Stimulated activated CD8-positive, alpha-beta memory T cell treated with anti-CD3 and anti-CD28 coated beads, Interleukin-4, amount 100 ng/mL, for 24 hours (primary cell): ENCODE measurements at regions not wholly inside any gene's neighbourhood (a gene's known extent, or its start where the extent isn't known, plus 50 kb on each side); places are given as distances from the start of the nearest gene placed in this dataset.

Experiments
- DNase-seq: peaks from one replicate; pipeline ENCODE4 v3.0.0-alpha.2; 2020; ENCODE audit warnings: low read depth

DNA sequence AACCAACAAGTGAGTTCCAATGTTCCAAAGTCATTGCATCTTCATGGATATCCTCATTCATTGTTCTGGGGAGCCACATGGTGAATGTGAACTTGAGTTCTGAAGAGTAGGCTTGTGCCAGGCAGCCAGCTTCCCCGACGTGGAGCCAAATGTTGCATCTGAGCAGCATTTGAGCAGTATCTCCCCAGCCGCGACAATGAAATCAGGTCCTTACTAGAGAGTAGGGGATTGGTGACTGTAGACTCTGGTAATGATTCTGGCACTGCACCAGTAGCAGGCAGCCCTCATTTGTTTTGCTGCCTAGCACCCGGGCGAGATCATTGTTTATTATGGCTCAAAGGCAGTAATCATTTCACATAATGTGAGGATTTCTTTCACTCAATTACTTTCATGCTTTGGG, 451.4 kb upstream of the C9orf72 start:
- DNase-seq = no peak

- no peak for DNase-seq
Observed at GRCh38 chr9:28025186-28025585, 451.9 kb upstream of the C9orf72 start.

- DNase-seq = no peak
Observed at GRCh38 chr9:28031521-28032267, 458.4 kb upstream of the C9orf72 start.

DNA sequence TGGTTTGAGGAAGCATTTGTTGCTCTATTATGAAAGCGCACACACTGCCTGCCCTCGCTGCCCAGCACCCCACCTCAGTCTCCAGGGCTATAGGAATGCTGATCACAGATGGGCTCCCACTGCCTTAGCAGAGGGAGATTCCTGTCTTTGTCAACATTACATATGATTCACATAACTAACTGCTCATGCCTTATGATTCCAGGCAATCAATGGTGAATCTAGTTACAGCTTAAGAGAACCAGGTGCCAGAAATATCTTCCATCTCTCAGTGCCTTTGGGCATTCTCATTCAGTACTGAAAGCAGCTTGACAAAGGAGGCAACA, 458.9 kb upstream of the C9orf72 start:
- DNase-seq = no peak

GRCh38 chr9:28034242-28034641, 461.0 kb upstream of the C9orf72 start:
- no peak for DNase-seq

GRCh38 chr9:28037968-28038367, 464.7 kb upstream of the C9orf72 start:
- DNase-seq = no peak

DNA sequence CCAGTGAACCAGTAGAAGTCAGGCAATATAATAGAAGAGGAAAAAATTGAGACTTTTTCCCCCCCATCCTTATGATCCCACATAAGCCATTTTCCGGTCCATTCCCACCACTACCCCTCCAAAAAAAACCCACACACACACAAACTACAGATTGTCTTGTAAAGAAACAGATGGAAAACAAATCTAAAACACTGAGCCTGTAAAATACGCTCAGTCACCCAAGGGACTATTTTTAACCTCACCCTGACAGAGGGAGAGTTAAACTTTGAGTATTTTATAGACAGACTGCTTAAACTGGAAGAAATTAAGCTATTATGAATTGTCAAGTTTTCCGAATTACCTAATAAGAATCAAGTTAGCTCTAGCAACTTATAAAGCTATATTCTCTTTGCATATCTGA, 471.8 kb upstream of the C9orf72 start:
- no peak for DNase-seq

GRCh38 chr9:28050046-28050445, 476.8 kb upstream of the C9orf72 start:
- DNase-seq = no peak

- no peak for DNase-seq
Observed at GRCh38 chr9:28050941-28051340, 477.7 kb upstream of the C9orf72 start.

DNA sequence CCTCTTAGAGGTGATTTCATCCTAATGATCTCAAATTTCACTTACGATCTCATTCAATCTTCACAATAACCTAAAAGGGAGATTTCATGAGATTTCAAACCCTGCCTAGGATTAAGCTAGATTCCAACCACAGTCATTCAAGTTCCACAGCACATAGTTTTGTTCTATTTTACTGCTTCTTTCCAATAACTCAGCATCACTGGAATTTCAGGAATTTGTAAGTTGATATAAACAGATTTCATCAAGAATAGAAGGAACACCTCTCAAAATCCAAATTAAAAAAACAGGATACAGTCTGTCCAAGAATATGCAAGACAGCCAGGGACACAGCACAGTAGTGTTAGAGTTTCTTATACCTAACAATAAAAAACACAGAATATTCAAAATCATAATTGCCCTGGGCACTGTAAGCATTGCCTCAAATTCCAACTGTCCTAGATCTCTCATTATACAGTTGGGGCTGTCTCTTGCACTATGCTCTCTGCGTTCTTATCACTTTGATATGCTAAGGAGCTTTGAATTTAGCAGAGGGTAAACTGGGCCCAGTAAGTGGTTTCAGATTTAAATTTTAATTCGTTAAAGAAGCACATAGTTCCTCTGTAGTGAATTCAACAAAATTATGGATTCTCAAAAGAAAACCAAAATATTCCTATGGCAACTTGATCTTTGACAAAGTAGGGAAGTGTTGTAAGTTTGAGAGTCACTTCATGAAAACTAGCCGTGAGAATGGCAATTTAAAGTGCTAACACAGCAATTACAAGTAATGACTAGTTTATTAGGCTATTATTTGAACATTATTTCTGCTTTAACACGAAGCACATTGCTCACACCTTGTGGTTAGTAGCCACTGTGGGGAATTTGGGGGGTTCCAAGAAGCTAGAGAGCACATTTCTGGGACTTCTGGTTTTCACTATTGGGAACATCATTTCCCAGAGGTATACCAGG, 478.6 kb upstream of the C9orf72 start:
- DNase-seq = no peak

DNA sequence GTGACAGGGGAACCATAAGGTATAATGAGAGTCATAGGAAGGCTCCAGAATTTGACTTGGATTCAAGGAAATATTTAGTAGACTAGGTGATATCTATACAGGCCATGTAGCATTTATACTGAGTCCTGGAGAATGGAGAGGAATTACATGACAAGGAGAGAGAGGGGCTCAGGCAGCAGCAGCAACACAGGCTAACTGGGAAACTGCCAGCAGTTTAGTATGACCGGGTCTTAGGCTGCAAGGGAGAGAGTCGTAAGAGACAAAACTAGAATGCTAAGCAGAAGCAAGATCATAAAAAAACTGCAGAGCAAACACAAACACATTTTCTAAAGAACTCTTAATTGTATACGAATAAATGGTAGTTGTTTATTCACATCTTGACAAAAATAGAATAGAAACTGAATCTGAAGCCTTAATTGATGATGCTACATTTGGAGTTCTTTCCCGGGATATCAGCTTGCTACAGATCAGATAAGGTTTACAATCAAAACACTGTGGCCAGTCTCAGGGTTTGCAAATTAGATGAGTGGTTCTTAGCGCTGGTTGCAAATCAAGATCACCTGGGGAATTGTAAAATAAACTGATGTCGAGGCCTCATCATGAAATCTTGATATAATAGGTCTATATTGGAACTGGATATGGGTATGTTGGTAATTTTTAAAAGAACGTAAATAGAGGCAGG, 480.0 kb upstream of the C9orf72 start:
- no peak for DNase-seq

DNA sequence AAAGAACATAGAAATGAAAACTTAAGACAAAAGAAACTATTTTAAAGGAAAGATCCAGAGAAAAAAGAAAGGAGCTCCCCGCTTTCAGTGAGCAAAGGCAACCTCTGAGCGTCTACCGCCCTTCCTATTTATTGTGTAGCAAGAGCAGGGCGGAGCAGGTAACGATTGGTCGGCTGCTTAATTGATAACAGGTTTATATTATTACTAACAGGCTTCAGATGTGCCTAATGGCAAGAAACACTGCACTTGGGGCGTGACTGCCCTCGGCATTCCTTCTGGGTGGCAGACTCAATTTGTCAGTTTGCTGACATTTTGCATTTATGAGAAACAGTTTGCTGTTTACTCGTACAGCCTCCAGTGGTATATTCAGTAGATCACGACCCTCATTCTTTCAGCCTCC, 482.7 kb upstream of the C9orf72 start:
- no peak for DNase-seq

GRCh38 chr9:28056466-28056865, 483.2 kb upstream of the C9orf72 start:
- no peak for DNase-seq

DNA sequence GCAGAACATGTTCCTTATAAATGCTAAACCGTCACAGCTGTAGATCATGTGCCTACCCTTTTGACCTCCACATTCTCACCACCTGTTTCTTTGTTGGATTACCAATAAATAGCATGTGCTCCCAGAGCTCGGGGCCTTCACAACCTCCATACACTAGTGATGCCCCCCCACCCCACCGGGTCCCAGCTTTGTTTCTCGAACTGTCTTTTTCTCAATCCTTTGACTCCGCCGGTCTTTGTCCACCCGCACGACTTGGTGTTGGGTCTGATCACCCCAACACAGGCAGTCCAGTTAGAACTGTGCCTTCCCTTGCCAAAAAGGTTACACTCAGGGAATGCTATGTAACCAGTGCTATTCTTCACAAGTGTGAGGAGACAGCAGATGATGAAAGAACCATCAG, 485.9 kb upstream of the C9orf72 start:
- no peak for DNase-seq

GRCh38 chr9:28064241-28064815, 491.0 kb upstream of the C9orf72 start:
- no peak for DNase-seq

- no peak for DNase-seq
Observed at GRCh38 chr9:28073270-28073669, 500.0 kb upstream of the C9orf72 start.

DNA sequence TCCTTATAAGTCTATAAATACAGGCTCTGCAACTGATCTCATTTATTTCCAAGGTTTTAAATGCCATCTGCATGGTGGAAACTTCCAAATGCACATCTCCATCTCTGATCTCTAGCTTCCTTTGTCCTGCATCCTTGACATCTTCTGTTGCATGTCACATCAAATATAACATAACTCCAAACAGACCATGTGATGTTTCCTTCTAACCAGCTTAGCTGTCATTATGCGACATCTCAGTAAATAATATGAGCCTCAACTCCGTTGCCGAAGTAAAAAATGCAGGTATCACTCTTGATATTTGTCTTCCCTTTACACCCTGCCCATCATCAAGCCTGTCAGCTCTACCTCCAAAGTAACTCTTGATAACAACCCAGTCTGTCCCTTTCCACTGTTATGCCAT, 506.4 kb upstream of the C9orf72 start:
- DNase-seq = no peak

DNA sequence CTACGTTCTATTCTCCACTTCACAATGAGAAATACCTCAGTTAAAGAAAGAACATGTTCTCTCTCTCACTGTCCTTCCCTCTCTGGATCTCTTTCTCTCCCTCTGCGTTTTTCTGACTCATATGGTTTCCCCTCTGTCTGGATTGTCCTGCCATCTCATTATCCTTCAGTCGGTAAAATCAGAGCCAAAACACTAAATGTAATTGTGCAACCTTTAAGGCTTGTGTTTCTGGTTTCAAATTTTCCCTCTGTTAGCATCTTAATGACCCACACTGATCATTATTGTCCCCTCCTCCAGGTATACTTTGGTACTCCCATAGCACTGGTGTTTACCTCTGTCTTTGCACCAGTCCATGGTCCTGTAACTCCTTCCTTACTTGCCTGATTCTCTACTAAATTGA, 509.4 kb upstream of the C9orf72 start:
- DNase-seq = no peak

- DNase-seq = no peak
Observed at GRCh38 chr9:28086881-28087280, 513.6 kb upstream of the C9orf72 start.

GRCh38 chr9:28092981-28093936, 520.0 kb upstream of the C9orf72 start:
- no peak for DNase-seq

DNA sequence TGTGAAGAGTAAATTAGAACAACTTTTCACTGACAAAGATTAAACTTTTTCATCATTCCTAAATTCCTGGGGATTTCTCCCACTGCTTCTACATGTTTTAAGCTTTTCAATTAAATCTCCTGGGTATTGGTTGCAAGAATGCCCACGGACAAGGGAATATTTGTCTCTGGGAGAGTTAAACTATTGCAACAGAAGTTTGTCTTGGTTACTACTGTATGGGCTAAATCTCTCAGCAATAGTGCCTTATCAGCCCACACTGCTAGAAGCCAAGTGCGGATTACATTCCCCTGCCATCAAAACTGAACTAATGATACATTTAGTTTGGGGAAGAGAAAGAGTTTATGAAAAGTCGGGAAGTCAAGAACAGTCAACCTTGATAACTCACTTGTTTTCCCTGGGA, 528.2 kb upstream of the C9orf72 start:
- DNase-seq = no peak
